ENCODE measurements at regions not wholly inside any gene's neighbourhood (a gene's known extent, or its start where the extent isn't known, plus 50 kb on each side); places are given as distances from the start of the nearest gene placed in this dataset.

DNA sequence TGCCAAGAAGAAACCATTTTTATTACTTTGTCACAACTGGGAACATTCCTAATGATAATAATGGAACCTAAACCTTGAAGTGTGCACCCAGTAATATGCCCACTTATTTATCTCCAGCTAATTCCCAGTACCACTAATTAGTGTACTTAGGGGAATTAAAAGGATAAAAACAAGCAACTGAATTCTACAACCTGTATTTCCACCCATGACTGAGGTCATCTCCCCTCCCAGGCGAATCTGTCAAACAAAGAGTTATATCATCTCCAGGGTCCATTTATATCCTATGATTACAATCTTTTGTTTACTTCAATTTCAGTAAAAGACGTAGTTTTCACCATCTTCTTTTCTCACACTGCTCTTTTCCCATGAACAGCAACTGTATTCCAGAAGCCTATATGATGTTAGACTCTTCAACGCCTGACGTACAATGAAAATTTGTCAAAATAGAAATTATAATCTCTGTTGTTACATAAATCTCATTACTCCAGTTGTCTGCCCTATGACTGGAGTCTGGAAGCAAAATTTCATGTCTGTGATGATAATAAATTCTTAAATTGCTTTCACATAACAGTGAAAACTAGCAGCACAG lies 177.6 kb downstream of the GOLIM4 start:
- H3K27me3 ChIP-seq (ENCODE audit: control insufficient read depth in 2 of 2, insufficient read depth in 2 of 2, low read length in 2 of 2) = peaks cover 0 to 2% of the 10 kb centered on the region in 2 experiments
- no peaks in the 10 kb centered on the region for H3K4me1 ChIP-seq (ENCODE audit: control insufficient read depth, extremely low read depth, insufficient read depth, low read length)
- H3K9me3 ChIP-seq (replicated peaks; ENCODE audit: control insufficient read depth, insufficient read depth, low read length) = no peaks in the 10 kb centered on the region
- H3K9me1 ChIP-seq (replicated peaks; ENCODE audit: control insufficient read depth, extremely low read depth, insufficient read depth, low read length) = no peaks in the 10 kb centered on the region
- no TSS peak for BruUV-seq (replicated peaks)
- no peaks in the 10 kb centered on the region for H3K36me3 ChIP-seq (ENCODE audit: control insufficient read depth in 2 of 2, extremely low read depth in 1 of 2, insufficient read depth in 2 of 2, low read length in 2 of 2)
- H3K4me2 ChIP-seq (ENCODE audit: insufficient read depth, low read length) = no peak overlapping the region
- no peak overlapping the region for H3K4me3 ChIP-seq (replicated peaks in 1 of 3; ENCODE audit: insufficient read depth in 1 of 3, low read depth in 1 of 3, low read length in 3 of 3)
- no peak overlapping the region for H3K9ac ChIP-seq (replicated peaks; ENCODE audit: extremely low read depth, insufficient read depth, low read length)
- H3K27ac ChIP-seq (ENCODE audit: insufficient read depth, low read depth, low read length) = no peak overlapping the region
- ChIA-PET POLR2A (no interaction called here), CTCF (no interaction called here)
- TF ChIP-seq FOS (IDR thresholded peaks at IDR 0.05; ENCODE audit: borderline replicate concordance, insufficient read depth, low read length) (no peak), JUN (IDR thresholded peaks at IDR 0.05; ENCODE audit: borderline replicate concordance, insufficient read depth, insufficient read length, low read depth) (no peak), POLR2A (IDR thresholded peaks at IDR 0.05; ENCODE audit: low read depth, low read length) (no peak), POLR2AphosphoS5 (IDR thresholded peaks at IDR 0.05; ENCODE audit: insufficient read depth, low read depth, low read length) (no peak), GATA2 (IDR thresholded peaks at IDR 0.05; ENCODE audit: insufficient read depth, insufficient read length, low read depth, low read length) (no peak), EZH2 (IDR thresholded peaks at IDR 0.05; ENCODE audit: borderline replicate concordance, low read depth, low read length, severe bottlenecking) (no peak), CTCF (IDR thresholded peaks at IDR 0.05; ENCODE audit: extremely low read depth in 1 of 2, insufficient read depth in 1 of 2, low read depth in 1 of 2, low read length in 2 of 2) (no peak), MAX (IDR thresholded peaks at IDR 0.05; ENCODE audit: insufficient read depth, insufficient read length) (no peak), MYC (IDR thresholded peaks at IDR 0.05; ENCODE audit: low read depth, low read length) (no peak)
- H4K20me1 ChIP-seq (replicated peaks; ENCODE audit: control insufficient read depth, extremely low read depth, insufficient read depth, low read length) = no peaks in the 10 kb centered on the region
- DNase-seq (ENCODE audit: low read depth, low spot score) = no peak
- intact Hi-C loops (cut with micrococcal nuclease) (no loop called here), dilution Hi-C loops (cut with MboI; ENCODE audit: extremely low pct_ligation_motif_present, low sequenced_read_pairs) (no loop called here)
- no peaks in the 10 kb centered on the region for H3K79me2 ChIP-seq (ENCODE audit: control insufficient read depth, insufficient read depth, low read length)
- FAIRE-seq = no peak
- H2AFZ ChIP-seq (ENCODE audit: low read depth, low read length) = no peak overlapping the region

Data from endothelial cell of umbilical vein (primary cell).